ENCODE measurements at regions not wholly inside any gene's neighbourhood (a gene's known extent, or its start where the extent isn't known, plus 50 kb on each side); places are given as distances from the start of the nearest gene placed in this dataset.

GRCh38 chr1:163436140-163436812 is 114.5 kb downstream of the NUF2 start:
- intact Hi-C loops (cut with micrococcal nuclease; ENCODE audit: unreplicated experiment) = no loop called here
- TF ChIP-seq EZH2phosphoT487 (IDR thresholded peaks at IDR 0.05; ENCODE audit: borderline replicate concordance, low read depth, low read length) = no peak
- no peak for TF ChIP-seq CTCF (conservative IDR thresholded peaks at IDR 0.05; ENCODE audit: low read length)
- Histone ChIP-seq H3K4me2 (ENCODE audit: low read length) (no peak overlapping the region), H3K79me2 (ENCODE audit: insufficient read depth, low read depth, low read length) (no peaks in the 10 kb centered on the region), H3K27ac (ENCODE audit: low read depth, low read length, poor library complexity, severe bottlenecking) (no peak overlapping the region), H3K4me3 (ENCODE audit: low read depth, low read length, poor library complexity, severe bottlenecking) (no peak overlapping the region), H4K20me1 (ENCODE audit: insufficient read depth, low read length) (no peaks in the 10 kb centered on the region), H3K9me3 (ENCODE audit: low read length) (no peaks in the 10 kb centered on the region), H3K4me1 (ENCODE audit: insufficient read depth, low read length, poor library complexity, severe bottlenecking) (no peaks in the 10 kb centered on the region), H3K9me2 (ENCODE audit: insufficient read depth, low read length) (no peaks in the 10 kb centered on the region), H3K36me3 (ENCODE audit: insufficient read depth, low read length) (no peaks in the 10 kb centered on the region), H2AFZ (ENCODE audit: low read length) (no peak overlapping the region)
- ChIA-PET CTCF (ENCODE audit: unreplicated experiment) (no interaction called here), POLR2A (no interaction called here)
- DNase-seq (ENCODE audit: low spot score) = no peak
- no TSS peak for BruUV-seq (replicated peaks)

GRCh38 chr1:163439471-163439870 is 117.7 kb downstream of the NUF2 start:
- BruUV-seq (replicated peaks) = no TSS peak
- CTCF ChIA-PET (ENCODE audit: unreplicated experiment) = no interaction called here
- Histone ChIP-seq H3K79me2 (ENCODE audit: insufficient read depth, low read depth, low read length) (no peaks in the 10 kb centered on the region), H4K20me1 (ENCODE audit: insufficient read depth, low read length) (no peaks in the 10 kb centered on the region), H3K4me3 (ENCODE audit: low read depth, low read length, poor library complexity, severe bottlenecking) (no peak overlapping the region), H3K27ac (ENCODE audit: low read depth, low read length, poor library complexity, severe bottlenecking) (no peak overlapping the region), H3K9me3 (ENCODE audit: low read length) (no peaks in the 10 kb centered on the region), H3K9me2 (ENCODE audit: insufficient read depth, low read length) (no peaks in the 10 kb centered on the region), H3K36me3 (ENCODE audit: insufficient read depth, low read length) (no peaks in the 10 kb centered on the region), H3K4me1 (ENCODE audit: insufficient read depth, low read length, poor library complexity, severe bottlenecking) (no peaks in the 10 kb centered on the region), H3K4me2 (ENCODE audit: low read length) (no peak overlapping the region), H2AFZ (ENCODE audit: low read length) (no peak overlapping the region)
- POLR2A ChIA-PET = no interaction called here
- intact Hi-C loops (cut with micrococcal nuclease; ENCODE audit: unreplicated experiment) = no loop called here
- DNase-seq (ENCODE audit: low spot score) = no peak
- TF ChIP-seq EZH2phosphoT487 (IDR thresholded peaks at IDR 0.05; ENCODE audit: borderline replicate concordance, low read depth, low read length) = no peak
- no peak for TF ChIP-seq CTCF (conservative IDR thresholded peaks at IDR 0.05; ENCODE audit: low read length)

- ChIA-PET CTCF (ENCODE audit: unreplicated experiment) (no interaction called here), POLR2A (no interaction called here)
- Histone ChIP-seq H3K9me3 (ENCODE audit: low read length) (no peaks in the 10 kb centered on the region), H3K9me2 (ENCODE audit: insufficient read depth, low read length) (no peaks in the 10 kb centered on the region), H3K79me2 (ENCODE audit: insufficient read depth, low read depth, low read length) (no peaks in the 10 kb centered on the region), H3K27ac (ENCODE audit: low read depth, low read length, poor library complexity, severe bottlenecking) (no peak overlapping the region), H4K20me1 (ENCODE audit: insufficient read depth, low read length) (no peaks in the 10 kb centered on the region), H3K4me3 (ENCODE audit: low read depth, low read length, poor library complexity, severe bottlenecking) (no peak overlapping the region), H2AFZ (ENCODE audit: low read length) (no peak overlapping the region), H3K4me1 (ENCODE audit: insufficient read depth, low read length, poor library complexity, severe bottlenecking) (no peaks in the 10 kb centered on the region), H3K36me3 (ENCODE audit: insufficient read depth, low read length) (no peaks in the 10 kb centered on the region), H3K4me2 (ENCODE audit: low read length) (no peak overlapping the region)
- TF ChIP-seq CTCF (conservative IDR thresholded peaks at IDR 0.05; ENCODE audit: low read length) (no peak), EZH2phosphoT487 (IDR thresholded peaks at IDR 0.05; ENCODE audit: borderline replicate concordance, low read depth, low read length) (no peak)
- intact Hi-C loops (cut with micrococcal nuclease; ENCODE audit: unreplicated experiment) = no loop called here
- no TSS peak for BruUV-seq (replicated peaks)
- DNase-seq (ENCODE audit: low spot score) = no peak
Observed at GRCh38 chr1:163440090-163440489, 118.3 kb downstream of the NUF2 start.
